GM18499 (cell line): ENCODE measurements at regions not wholly inside any gene's neighbourhood (a gene's known extent, or its start where the extent isn't known, plus 50 kb on each side); places are given as distances from the start of the nearest gene placed in this dataset.

Source experiments
- ATAC-seq: cut with Tn5 transposase; IDR thresholded peaks from one replicate; pipeline ENCODE4 v1.9.1; 2021; ENCODE audit warnings: moderate number of reproducible peaks; ENCODE audit not compliant: insufficient read depth, unreplicated experiment

GRCh38 chr1:38329644-38330043 is 283.1 kb upstream of the POU3F1 start:
- ATAC-seq = no peak

- ATAC-seq = no peak
Measured at GRCh38 chr1:38328278-38329035, 281.9 kb upstream of the POU3F1 start.

- no peak for ATAC-seq
Measured at GRCh38 chr1:38327559-38327973, 281.0 kb upstream of the POU3F1 start.

DNA sequence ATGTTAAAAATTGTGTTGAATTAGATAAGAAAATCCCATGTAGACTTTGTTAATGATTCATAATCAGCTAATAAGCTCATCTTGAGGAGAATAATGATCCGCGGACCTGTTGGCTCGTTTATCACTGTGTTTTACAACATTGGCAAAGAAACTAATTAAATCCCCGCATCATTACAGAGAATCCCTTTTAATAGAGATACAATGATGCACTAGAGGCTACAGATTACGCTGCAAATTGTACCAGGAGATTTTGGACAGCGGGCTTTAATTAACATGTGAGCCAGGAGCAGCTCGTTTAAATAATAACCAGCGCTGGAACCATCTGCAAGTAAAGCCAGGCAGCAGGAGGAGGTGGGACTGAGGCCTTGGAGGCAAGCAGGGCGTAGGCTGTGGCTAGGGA is 280.3 kb upstream of the POU3F1 start:
- no peak for ATAC-seq

- ATAC-seq = no peak
Measured at GRCh38 chr1:38326135-38326534, 279.5 kb upstream of the POU3F1 start.

DNA sequence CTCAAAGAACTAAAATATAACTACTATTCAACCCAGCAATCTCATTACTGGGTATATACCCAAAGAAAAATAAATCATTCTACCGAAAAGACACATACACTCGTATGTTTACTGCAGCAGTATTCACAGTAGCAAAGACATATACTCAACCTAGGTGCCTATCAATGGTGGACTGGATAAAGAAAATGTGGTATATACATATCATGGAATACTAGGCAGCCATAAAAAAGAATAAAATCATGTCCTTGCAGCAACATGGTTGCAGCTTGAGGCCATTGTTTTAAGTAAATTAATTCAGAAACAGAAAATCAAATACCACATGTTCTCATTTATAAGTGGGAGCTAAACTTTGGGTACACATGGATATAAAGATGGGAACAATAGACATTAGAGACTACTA is 266.2 kb upstream of the POU3F1 start:
- ATAC-seq = no peak

DNA sequence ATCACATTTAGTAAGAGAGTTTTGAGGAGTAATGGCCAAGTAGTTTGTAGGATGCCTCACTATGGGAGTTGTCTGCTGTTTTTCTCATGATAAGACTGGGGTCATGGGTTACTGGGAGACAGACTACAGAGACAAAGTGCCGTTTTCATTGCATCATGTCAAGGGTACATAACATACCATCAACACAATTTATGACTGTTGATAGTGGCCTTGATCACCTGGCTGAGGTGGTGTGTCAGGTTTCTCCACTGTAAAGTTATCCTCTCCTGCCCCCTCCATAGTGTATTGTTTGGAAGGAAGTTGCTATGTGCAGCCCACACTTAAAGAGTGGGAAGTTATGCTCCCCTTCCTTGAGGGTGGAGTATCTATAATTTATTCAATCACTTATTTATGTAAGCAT is 263.5 kb upstream of the POU3F1 start:
- no peak for ATAC-seq

GRCh38 chr1:38308780-38309179 is 262.2 kb upstream of the POU3F1 start:
- no peak for ATAC-seq

- ATAC-seq = no peak
Measured at GRCh38 chr1:38305666-38306065, 259.1 kb upstream of the POU3F1 start.

- no peak for ATAC-seq
Measured at GRCh38 chr1:38303843-38304242, 257.2 kb upstream of the POU3F1 start.

DNA sequence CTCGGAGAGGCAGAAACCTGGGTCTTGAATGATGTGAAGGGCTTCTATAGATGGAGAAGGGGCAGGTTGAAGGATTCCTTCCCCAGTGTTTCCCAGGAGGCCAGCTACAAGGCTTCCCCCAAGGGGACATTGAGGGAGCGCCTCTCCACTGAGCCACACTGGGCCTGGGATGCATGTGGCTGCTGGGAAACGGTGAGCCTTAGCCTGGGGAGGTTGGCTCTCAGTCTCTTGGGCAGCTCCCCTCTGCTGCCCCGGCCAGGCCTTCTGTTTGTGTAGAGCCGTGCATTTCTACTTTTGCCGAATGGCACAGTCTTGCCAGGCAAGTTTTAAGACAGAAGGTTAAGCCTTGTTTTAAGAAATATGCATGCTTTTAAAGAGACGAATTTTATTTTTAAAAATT is 254.4 kb upstream of the POU3F1 start:
- ATAC-seq = no peak

- no peak for ATAC-seq
Measured at GRCh38 chr1:38300616-38301015, 254.0 kb upstream of the POU3F1 start.

GRCh38 chr1:38297842-38298241 is 251.2 kb upstream of the POU3F1 start:
- no peak for ATAC-seq

GRCh38 chr1:38297246-38297645 is 250.7 kb upstream of the POU3F1 start:
- no peak for ATAC-seq

DNA sequence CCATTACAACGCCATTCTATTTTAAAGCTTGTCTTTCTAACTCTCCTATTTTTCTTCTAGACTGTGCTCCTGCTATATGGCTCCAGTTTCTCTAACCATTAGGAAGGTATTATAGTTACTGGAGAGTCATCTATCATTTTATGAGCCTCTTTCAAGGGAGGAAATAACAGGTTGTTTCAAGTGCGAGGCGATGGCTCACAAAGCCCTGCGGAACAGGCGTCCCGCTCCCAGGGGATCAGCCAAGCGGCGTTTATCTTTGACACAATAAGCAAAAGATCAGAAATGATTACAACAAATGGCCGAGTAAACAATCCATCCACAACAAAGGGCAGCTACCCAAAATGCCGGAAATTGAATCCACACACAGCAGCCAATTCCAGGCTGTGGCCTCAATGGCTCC is 249.5 kb upstream of the POU3F1 start:
- ATAC-seq = no peak

DNA sequence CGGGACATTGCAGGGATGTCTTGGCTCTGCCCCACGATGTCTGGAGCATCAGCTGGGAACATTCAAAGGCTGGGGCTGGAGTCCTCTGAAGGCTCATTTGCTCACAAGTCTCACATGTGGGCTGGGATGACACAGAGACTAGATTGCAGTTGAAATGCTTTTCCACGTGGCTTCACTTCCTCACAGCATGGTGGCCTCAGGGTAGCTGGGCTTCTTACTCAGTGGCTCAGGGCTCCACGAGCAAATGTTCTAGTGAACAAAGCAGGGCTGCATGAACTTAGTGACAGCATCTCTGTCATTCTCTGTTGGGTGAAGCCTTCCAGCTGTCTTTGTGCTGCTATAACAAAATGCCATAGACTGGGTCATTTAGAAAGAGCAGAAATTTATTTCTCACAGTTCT is 247.0 kb upstream of the POU3F1 start:
- ATAC-seq = no peak

DNA sequence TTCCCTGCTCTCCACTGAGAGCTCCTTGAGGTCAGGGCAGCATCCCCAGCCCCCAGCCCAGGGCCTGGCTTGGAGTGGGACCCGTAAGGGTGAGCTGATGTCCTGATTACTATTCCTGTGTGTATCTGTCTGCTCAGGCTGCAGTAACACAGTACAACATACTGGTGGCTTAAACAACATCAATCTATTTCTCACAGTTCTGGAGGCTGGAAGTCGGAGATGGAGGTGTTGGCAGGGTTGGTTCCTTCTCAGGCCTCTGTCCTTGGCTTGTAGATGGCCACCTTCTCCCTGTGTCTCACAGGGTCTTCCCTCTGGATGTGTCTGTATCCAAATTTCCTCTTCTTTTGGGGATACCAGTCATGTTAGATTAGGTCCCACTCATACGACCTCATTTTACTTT is 246.4 kb upstream of the POU3F1 start:
- no peak for ATAC-seq

- no peak for ATAC-seq
Measured at GRCh38 chr1:38291906-38292521, 245.4 kb upstream of the POU3F1 start.

DNA sequence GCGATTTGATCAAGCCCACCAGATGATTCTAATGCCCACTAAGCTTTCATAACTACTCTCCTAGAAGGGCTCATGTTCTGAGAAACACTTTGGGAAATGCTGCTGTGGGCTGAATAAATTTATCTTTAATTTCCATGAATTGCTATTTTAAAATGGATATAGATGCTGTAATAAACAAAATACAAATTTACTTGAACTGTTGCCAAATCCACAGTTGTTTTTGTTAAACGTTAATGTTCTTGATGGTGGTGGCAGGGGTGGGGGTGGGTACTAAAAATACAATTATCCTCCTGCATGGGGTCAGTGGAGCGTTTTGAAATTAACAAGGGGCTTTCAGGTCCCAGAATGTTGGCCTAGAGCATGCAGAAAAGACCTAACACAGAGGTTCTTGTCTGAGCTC is 244.7 kb upstream of the POU3F1 start:
- no peak for ATAC-seq

DNA sequence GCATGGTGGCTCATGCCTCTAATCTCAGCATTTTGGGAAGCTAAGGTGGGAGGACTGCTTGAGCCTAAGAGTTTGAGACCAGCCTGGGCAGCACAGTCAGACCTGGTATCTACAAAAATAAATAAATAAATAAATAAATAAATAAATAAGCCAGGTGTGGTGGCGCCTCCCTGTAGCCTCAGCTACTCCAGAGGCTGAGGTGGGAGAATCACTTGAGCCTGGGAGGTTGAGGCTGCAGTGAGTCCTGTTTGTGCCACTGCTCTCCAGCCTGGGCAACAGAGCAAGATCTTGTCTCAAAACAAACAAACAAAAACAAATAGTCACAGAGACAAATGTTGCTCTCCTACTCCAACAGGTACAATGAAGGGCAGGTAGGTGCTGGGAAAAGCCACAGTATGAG is 242.4 kb upstream of the POU3F1 start:
- no peak for ATAC-seq

- ATAC-seq = no peak
Measured at GRCh38 chr1:38287547-38287946, 241.0 kb upstream of the POU3F1 start.

DNA sequence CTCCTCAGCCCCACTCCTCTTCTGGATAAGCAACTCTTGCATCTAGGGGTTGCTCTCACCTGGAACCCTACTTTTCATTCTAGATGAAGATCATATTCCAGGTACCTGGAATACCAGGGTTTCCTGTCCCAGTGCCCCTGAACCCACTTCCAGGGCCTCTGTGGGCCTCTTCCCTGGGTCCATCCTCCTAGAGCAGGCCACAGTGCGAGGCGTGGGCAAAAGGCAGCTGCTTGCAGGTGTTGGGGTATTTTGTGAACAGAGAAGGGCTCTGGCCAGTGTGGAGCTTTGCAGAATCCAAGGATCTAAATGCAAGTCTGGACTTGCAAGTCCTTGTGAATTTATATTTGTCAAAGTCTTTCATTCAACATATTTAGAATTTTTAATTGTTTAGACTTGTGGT is 240.4 kb upstream of the POU3F1 start:
- no peak for ATAC-seq
